Fibroblast of gingiva (primary cell): ENCODE measurements at regions not wholly inside any gene's neighbourhood (a gene's known extent, or its start where the extent isn't known, plus 50 kb on each side); places are given as distances from the start of the nearest gene placed in this dataset.

Experiments used
- DNase-seq: peaks from one replicate; pipeline ENCODE4 v3.0.0-alpha.2; 2011; ENCODE audit warnings: low read depth

GRCh38 chr20:51266353-51266752 is 243.4 kb upstream of the KCNG1 start:
- no peak for DNase-seq

GRCh38 chr20:51265361-51265760 is 242.5 kb upstream of the KCNG1 start:
- DNase-seq, result no peak

DNA sequence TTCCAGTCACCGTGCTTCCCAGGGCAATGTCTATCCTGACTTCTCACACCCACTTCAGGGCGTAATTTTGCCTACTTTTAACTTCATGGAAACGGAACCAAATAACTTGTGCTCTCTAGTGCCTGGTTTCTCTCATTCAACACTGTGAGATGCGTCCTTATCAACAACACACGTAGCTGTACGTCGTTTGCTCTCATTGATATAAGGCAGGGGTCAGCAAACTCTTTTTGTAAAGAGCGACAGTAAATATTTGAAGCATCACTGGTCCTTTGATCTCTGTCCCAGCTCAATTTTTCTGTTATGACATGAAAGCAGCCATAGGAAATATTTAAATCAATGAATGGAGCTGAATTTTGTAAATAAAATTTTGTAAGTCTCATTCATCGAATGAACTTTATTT is 239.3 kb upstream of the KCNG1 start:
- DNase-seq, result no peak

DNA sequence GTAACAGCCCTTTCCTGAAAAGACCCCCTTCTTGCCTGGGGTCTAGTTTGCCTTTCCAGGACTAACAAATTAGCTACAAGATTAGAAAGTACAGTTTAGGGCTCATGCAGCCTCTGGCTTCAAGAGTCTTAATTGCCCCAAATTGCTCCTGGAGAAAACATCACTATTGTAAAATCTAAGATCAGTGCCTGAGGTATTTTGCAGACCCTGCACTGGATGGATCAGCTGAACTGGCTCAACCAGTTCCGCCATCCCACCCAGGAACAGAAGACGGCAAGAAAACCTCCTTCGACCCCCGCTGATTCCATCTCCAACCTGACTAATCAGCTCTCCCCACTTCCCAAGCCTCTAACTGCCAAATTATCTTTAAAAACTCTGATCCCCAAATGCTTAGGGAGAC is 236.5 kb upstream of the KCNG1 start:
- no peak for DNase-seq

DNA sequence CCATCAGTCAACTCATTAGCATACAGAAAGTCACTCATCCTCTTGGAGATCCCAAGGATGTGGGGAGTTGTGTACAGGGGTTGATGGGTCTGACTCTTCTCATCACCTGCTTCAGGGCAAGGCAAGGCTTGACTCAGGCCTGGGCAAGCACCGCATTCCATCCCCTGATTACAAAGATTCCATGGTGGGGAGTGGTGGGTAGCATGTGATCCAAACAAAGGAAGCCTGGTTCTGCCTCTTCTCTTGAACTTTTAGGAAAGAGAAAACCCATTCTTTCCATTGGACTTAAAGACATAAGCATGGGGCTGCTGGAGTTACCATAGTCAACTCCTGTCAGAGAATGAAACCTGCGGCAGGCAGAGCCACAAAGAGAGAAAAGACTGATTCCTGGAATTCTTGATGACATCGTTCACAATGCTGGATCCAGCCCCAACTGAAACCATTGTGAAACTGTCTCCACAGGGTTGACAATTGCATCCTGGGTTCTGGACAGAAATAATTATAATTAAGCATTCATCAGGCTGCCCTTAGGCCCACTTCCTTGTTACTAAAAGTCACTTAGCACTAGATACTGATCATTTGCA is 235.8 kb upstream of the KCNG1 start:
- no peak for DNase-seq

DNA sequence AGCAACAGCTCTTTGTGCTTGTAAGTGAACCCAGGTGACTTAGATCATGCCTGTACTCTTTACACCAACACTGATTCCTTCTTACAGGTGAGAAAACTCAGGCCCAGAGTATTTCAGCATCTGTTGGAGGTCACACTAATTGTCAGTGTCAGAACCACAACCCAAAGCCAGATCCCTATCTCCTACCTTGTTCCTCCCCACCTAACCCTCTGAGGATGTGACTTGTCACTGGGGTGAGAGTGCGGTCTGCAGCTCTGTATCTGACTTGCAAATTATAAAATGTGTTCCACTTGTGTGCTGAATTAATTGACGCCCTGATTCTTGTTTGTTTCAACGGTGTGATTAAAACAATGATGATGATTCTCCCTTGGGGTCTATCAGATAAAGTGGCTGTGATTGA is 232.5 kb upstream of the KCNG1 start:
- DNase-seq, result no peak

GRCh38 chr20:51253280-51253679 is 230.4 kb upstream of the KCNG1 start:
- no peak for DNase-seq

GRCh38 chr20:51249781-51250180 is 226.9 kb upstream of the KCNG1 start:
- no peak for DNase-seq

DNA sequence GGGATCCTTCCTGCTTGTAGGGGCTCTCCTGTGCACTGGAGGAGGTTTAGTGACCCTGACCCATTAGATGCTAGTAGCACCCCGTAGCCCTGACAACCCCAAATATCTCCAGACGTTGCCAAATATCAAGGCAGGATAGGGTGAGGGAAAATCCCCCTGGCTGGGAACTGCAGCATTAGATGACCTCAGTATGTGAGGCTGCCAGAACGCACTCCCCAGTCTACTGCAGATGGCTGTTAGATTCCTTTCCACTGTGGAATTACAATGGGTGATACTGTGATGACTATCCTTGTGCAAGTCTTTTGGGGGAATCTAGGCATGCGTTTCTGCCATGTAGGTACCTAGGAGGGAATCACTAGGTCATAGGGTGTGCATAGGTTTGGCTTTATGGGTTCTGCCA is 226.3 kb upstream of the KCNG1 start:
- DNase-seq, result no peak

DNA sequence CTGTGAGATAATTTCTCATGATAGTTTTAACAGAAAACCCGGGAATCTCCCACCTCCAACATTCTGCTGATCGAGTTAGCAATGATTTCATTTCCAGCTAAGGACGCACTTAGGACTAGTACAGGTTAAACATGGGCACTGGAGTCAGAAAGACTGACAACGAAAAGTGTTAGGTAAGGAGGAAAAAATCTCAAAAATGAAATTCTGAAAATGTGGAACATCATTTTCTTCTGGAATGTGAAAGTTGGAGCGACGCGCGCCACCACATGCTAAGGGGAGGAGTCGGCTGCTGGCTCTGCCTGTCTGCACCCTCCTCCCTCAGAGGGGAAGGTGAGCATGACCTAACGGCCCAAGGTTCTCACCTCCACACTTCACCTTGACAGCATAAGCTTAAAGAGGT is 221.6 kb upstream of the KCNG1 start:
- no peak for DNase-seq

DNA sequence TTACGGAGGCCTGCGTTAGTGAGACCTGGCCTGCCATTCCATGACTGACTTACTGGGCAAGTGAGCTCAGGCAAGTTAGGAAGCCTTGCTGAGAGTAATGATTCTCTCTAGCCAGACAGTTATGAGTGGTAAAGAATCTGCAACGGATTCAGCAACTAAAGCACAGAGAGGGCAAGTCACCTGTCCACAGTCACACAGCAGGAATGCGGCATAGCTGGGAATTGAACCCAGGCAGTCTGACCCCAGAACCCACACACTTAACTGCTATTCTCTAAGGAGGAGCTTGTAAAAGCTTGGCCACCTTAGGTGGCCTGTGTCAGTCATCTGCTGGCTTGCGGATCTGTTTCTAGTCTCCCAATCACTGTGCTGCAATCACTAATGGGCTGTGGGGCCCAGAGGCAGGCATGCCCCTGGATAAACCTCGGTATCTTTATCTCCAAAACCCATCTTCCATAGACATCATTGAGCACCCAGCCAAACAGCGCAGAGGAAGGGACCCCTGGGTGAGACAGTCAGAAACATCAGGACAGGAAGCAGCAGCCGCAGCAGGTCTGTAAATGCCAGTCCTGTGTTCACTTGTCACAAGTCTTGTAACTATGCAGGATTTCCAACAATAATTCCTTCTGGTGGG is 215.9 kb upstream of the KCNG1 start:
- DNase-seq, result no peak

DNA sequence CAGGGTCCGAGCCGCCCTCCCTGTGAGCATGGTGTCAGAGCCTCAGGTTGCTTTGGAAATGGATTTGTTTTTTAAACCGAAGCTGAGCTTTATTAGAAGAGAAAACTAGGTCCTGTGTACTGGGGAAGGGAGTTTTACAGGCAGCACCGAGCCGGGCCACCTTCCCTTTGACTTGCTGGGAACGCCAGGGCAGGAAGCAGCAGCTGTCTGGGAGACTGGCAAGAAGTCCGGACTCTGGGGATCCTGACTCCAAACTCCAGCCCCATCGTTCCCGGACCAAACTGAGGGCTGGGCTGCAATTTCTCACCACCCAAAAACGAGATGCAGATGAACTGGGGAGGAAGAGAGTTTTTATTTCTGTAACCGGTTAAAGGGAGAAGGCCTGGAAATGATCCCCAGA is 214.9 kb upstream of the KCNG1 start:
- no peak for DNase-seq

DNA sequence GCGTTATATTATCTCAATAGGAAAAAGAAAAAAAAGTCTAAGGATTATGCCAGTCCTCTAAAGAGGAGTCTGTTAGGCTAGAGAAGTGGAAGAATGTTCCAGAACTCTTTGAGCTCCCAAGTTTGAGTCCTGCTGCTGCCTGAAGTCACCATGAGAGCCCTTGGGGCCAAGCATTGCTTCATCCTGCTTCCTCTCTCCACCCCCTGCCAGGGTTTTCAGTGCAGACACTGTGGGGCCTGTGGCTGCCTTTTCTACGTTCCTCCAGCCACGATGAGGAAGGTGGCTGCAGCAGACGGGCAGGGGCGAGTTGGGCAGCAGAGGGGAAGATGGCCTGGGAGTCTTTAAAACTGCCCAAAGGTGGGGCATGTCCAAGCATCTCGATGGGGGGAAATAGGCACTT is 214.4 kb upstream of the KCNG1 start:
- DNase-seq, result peak; percentile 9

GRCh38 chr20:51236421-51236820 is 213.5 kb upstream of the KCNG1 start:
- DNase-seq, result no peak

GRCh38 chr20:51233345-51233744 is 210.4 kb upstream of the KCNG1 start:
- no peak for DNase-seq

GRCh38 chr20:51230727-51231126 is 207.8 kb upstream of the KCNG1 start:
- DNase-seq, result no peak

GRCh38 chr20:51228763-51229162 is 205.9 kb upstream of the KCNG1 start:
- DNase-seq, result no peak

GRCh38 chr20:51227744-51228143 is 204.8 kb upstream of the KCNG1 start:
- DNase-seq, result no peak

- DNase-seq, result no peak
Observed at GRCh38 chr20:51223183-51223720, 200.3 kb upstream of the KCNG1 start.

GRCh38 chr20:51221791-51222408 is 199.0 kb upstream of the KCNG1 start:
- peak; percentile 4 for DNase-seq

DNA sequence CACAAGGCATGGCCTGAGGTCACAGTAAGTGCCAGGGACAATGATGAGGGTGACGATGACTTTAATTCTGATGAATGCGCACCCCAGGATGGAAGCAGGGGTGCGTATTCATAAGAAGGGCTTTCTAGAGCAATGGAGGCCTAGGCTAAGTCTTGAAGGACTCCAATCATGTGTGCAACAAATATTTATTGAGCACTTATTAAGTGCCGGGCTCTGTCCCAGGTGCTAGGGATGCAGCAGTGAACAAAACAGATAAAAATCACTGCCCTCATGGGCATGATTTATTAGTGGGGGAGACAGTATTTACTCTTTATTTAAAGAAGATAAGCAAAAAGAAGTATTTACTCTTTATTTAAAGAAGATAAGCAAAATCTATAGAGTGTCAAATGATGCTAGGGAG is 198.2 kb upstream of the KCNG1 start:
- no peak for DNase-seq

- DNase-seq, result no peak
Observed at GRCh38 chr20:51220293-51220706, 197.4 kb upstream of the KCNG1 start.

GRCh38 chr20:51219544-51219943 is 196.6 kb upstream of the KCNG1 start:
- no peak for DNase-seq

DNA sequence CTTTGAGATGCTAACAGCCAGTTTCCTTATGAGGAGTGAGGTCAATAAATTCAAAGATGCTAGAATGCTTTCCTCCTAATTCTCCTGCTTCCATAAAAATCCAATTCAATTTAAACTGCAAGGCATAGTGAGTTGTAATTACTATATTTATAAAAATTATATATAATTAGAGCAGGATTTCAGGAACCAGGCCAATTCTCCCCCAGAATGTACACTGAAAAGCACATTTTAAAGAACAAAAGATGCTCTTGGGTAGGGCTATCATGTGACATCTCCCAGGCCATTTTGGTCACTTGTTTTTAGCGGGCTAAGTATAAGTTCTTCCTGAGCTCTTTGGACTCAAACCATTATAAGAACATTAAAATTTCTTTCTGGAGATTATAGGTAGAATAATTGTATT is 195.7 kb upstream of the KCNG1 start:
- no peak for DNase-seq
